WTC11 (cell line): ENCODE measurements at regions not wholly inside any gene's neighbourhood (a gene's known extent, or its start where the extent isn't known, plus 50 kb on each side); places are given as distances from the start of the nearest gene placed in this dataset.
"Not testable (repeated sequence)": the region's sequence is repeated elsewhere in the genome, so short reads cannot be mapped to it uniquely, and the experiment has no call there.

ENCODE experiments used
- ATAC-seq: fragments of 200-7000 bp; cut with Tn5 transposase; 2 replicates; pipeline ENCODE4 v1.10.0; 2021; ENCODE audit warnings: mild to moderate bottlenecking, moderate library complexity
- CTCF ChIA-PET: fragments of 300-600 bp; sonication (Branson Sonifier 250); formaldehyde crosslinking; loops from one replicate; lab custom pipeline; 2021; ENCODE audit warnings: antibody characterized with exemption; lab: Charles Lee
- POLR2A ChIA-PET: fragments of 350-600 bp; sonication (Branson Sonifier 250); formaldehyde crosslinking; loops from one replicate; lab custom pipeline; 2021; ENCODE audit warnings: antibody characterized with exemption; lab: Charles Lee
- DNase-seq: peaks from one replicate; pipeline ENCODE4 v3.0.0; 2021; ENCODE audit warnings: low spot score
- H3K27ac Mint-ChIP-seq: 2 replicates; pipeline ENCODE4 v1.8.0; 2021; ENCODE audit warnings: mixed read lengths
- H3K27me3 Mint-ChIP-seq: 2 replicates; pipeline ENCODE4 v1.8.0; 2021; ENCODE audit warnings: low read depth, mild to moderate bottlenecking, moderate library complexity, mixed read lengths
- H3K36me3 Mint-ChIP-seq: 2 replicates; pipeline ENCODE4 v1.8.0; 2021; ENCODE audit warnings: mixed read lengths
- H3K4me1 Mint-ChIP-seq: 2 replicates; pipeline ENCODE4 v1.8.0; 2022; ENCODE audit warnings: mixed read lengths
- H3K4me3 Mint-ChIP-seq: 2 replicates; pipeline ENCODE4 v1.8.0; 2021; ENCODE audit warnings: mild to moderate bottlenecking, moderate library complexity, mixed read lengths
- H3K9me3 Mint-ChIP-seq: 2 replicates; pipeline ENCODE4 v1.8.0; 2021; ENCODE audit warnings: mixed read lengths
- CBFB ChIP-seq: sonication (generic); formaldehyde crosslinking; IDR thresholded peaks from 2 replicates; pipeline ENCODE4 v1.8.1; 2022; ENCODE audit warnings: mild to moderate bottlenecking, low read depth, missing genetic modification reagents
- E2F4 ChIP-seq: sonication (generic); formaldehyde crosslinking; IDR thresholded peaks from 2 replicates; pipeline ENCODE4 v1.8.1; 2022; ENCODE audit warnings: low read depth, mild to moderate bottlenecking, moderate library complexity, missing genetic modification reagents, borderline replicate concordance
- GRHL2 ChIP-seq: fragments of 250-450 bp; sonication (Bioruptor Pico); IDR thresholded peaks from 2 replicates; pipeline ENCODE4 v1.8.0; 2022; ENCODE audit warnings: mild to moderate bottlenecking, moderate library complexity; ENCODE audit not compliant: insufficient replicate concordance, severe bottlenecking
- IRF1 ChIP-seq: sonication (generic); formaldehyde crosslinking; IDR thresholded peaks from 2 replicates; pipeline ENCODE4 v1.8.0; 2023; ENCODE audit warnings: missing genetic modification reagents
- JAZF1 ChIP-seq: fragments of 250-450 bp; sonication (Bioruptor Pico); IDR thresholded peaks from 2 replicates; pipeline ENCODE4 v1.9.0; 2021; ENCODE audit warnings: moderate library complexity, mild to moderate bottlenecking, inconsistent platforms
- NFATC4 ChIP-seq: fragments of 250-450 bp; sonication (Bioruptor Pico); IDR thresholded peaks from 2 replicates; pipeline ENCODE4 v1.9.0; 2021; ENCODE audit warnings: mild to moderate bottlenecking
- NR3C1 ChIP-seq: sonication (generic); formaldehyde crosslinking; conservative IDR thresholded peaks from 2 replicates; pipeline ENCODE4 v1.8.1; 2023; ENCODE audit warnings: low read depth, mild to moderate bottlenecking, missing genetic modification reagents
- PRDM15 ChIP-seq: sonication (generic); formaldehyde crosslinking; IDR thresholded peaks from 2 replicates; pipeline ENCODE4 v1.8.0; 2022; ENCODE audit warnings: missing genetic modification reagents
- PREB ChIP-seq: sonication (generic); formaldehyde crosslinking; IDR thresholded peaks from 2 replicates; pipeline ENCODE4 v1.8.1; 2022; ENCODE audit warnings: mild to moderate bottlenecking, missing genetic modification reagents, moderate library complexity, borderline replicate concordance
- RELA ChIP-seq: sonication (generic); formaldehyde crosslinking; IDR thresholded peaks from 2 replicates; pipeline ENCODE4 v1.8.1; 2022; ENCODE audit warnings: missing genetic modification reagents, mild to moderate bottlenecking, borderline replicate concordance
- USF2 ChIP-seq: sonication (generic); formaldehyde crosslinking; IDR thresholded peaks from 2 replicates; pipeline ENCODE4 v1.8.1; 2023; ENCODE audit warnings: mild to moderate bottlenecking, missing genetic modification reagents, moderate library complexity
- ZNF121 ChIP-seq: sonication (generic); formaldehyde crosslinking; IDR thresholded peaks from 2 replicates; pipeline ENCODE4 v1.8.0; 2023; ENCODE audit warnings: missing genetic modification reagents
- ZNF232 ChIP-seq: sonication (generic); formaldehyde crosslinking; IDR thresholded peaks from 2 replicates; pipeline ENCODE4 v1.8.0; 2022; ENCODE audit warnings: mild to moderate bottlenecking, missing genetic modification reagents
- ZSCAN18 ChIP-seq: fragments of 250-450 bp; sonication (Bioruptor Pico); IDR thresholded peaks from 2 replicates; pipeline ENCODE4 v2.1.2; 2022; ENCODE audit warnings: mild to moderate bottlenecking, moderate library complexity
- TF ChIP-seq, protein P1 (sequence below): sonication (generic); formaldehyde crosslinking; IDR thresholded peaks from 2 replicates; pipeline ENCODE4 v1.8.0; 2022; ENCODE audit warnings: mild to moderate bottlenecking, missing genetic modification reagents
- TF ChIP-seq, protein P2 (sequence below): fragments of 250-450 bp; sonication (Bioruptor Pico); IDR thresholded peaks from 2 replicates; pipeline ENCODE4 v1.9.0; 2021; ENCODE audit warnings: mild to moderate bottlenecking
- TF ChIP-seq, protein P3 (sequence below): sonication (generic); formaldehyde crosslinking; IDR thresholded peaks from 2 replicates; pipeline ENCODE4 v1.8.0; 2023; ENCODE audit warnings: missing genetic modification reagents, mild to moderate bottlenecking, borderline replicate concordance

DNA sequence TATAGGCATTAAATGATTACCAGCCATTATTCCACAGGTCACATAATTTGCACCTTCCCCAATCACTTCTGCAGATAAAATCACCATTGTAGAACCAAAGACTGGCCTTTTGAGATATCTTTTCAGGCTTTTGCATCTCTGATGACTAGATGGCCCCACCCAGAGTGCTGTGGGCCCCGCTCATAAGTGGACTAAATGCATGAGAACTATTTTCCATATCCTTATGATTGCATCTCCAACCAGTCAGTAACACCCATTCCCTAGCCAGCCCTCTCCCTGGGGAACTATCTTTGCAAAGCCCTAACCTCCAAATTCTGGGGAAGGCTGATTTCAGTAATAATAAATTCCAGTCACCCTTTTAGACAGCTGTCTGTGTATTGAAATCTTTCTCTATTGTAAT is 53.5 kb upstream of the CDH9 start:
- POLR2A ChIA-PET = no interaction called here
- no peak for TF ChIP-seq E2F4 (CRISPR knock-in tag)
- no peak for TF ChIP-seq JAZF1 (CRISPR knock-in tag)
- no peak for TF ChIP-seq GRHL2
- TF ChIP-seq, protein P1, sequence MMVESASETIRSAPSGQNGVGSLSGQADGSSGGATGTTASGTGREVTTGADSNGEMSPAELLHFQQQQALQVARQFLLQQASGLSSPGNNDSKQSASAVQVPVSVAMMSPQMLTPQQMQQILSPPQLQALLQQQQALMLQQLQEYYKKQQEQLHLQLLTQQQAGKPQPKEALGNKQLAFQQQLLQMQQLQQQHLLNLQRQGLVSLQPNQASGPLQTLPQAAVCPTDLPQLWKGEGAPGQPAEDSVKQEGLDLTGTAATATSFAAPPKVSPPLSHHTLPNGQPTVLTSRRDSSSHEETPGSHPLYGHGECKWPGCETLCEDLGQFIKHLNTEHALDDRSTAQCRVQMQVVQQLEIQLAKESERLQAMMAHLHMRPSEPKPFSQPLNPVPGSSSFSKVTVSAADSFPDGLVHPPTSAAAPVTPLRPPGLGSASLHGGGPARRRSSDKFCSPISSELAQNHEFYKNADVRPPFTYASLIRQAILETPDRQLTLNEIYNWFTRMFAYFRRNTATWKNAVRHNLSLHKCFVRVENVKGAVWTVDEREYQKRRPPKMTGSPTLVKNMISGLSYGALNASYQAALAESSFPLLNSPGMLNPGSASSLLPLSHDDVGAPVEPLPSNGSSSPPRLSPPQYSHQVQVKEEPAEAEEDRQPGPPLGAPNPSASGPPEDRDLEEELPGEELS (CRISPR knock-in tag) = no peak
- TF ChIP-seq PREB (CRISPR knock-in tag) = no peak
- TF ChIP-seq RELA (CRISPR knock-in tag) = no peak
- TF ChIP-seq IRF1 (CRISPR knock-in tag) = no peak
- no peak for TF ChIP-seq NFATC4 (CRISPR knock-in tag)
- TF ChIP-seq, protein P2, sequence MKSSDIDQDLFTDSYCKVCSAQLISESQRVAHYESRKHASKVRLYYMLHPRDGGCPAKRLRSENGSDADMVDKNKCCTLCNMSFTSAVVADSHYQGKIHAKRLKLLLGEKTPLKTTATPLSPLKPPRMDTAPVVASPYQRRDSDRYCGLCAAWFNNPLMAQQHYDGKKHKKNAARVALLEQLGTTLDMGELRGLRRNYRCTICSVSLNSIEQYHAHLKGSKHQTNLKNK (CRISPR knock-in tag) = no peak
- no peak for TF ChIP-seq NR3C1
- no peak for TF ChIP-seq ZNF232 (CRISPR knock-in tag)
- no peak for TF ChIP-seq ZNF121 (CRISPR knock-in tag)
- TF ChIP-seq, protein P3, sequence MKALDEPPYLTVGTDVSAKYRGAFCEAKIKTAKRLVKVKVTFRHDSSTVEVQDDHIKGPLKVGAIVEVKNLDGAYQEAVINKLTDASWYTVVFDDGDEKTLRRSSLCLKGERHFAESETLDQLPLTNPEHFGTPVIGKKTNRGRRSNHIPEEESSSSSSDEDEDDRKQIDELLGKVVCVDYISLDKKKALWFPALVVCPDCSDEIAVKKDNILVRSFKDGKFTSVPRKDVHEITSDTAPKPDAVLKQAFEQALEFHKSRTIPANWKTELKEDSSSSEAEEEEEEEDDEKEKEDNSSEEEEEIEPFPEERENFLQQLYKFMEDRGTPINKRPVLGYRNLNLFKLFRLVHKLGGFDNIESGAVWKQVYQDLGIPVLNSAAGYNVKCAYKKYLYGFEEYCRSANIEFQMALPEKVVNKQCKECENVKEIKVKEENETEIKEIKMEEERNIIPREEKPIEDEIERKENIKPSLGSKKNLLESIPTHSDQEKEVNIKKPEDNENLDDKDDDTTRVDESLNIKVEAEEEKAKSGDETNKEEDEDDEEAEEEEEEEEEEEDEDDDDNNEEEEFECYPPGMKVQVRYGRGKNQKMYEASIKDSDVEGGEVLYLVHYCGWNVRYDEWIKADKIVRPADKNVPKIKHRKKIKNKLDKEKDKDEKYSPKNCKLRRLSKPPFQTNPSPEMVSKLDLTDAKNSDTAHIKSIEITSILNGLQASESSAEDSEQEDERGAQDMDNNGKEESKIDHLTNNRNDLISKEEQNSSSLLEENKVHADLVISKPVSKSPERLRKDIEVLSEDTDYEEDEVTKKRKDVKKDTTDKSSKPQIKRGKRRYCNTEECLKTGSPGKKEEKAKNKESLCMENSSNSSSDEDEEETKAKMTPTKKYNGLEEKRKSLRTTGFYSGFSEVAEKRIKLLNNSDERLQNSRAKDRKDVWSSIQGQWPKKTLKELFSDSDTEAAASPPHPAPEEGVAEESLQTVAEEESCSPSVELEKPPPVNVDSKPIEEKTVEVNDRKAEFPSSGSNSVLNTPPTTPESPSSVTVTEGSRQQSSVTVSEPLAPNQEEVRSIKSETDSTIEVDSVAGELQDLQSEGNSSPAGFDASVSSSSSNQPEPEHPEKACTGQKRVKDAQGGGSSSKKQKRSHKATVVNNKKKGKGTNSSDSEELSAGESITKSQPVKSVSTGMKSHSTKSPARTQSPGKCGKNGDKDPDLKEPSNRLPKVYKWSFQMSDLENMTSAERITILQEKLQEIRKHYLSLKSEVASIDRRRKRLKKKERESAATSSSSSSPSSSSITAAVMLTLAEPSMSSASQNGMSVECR (CRISPR knock-in tag) = no peak
- no peak for TF ChIP-seq ZSCAN18 (CRISPR knock-in tag)
- no peak for TF ChIP-seq PRDM15 (CRISPR knock-in tag)
- TF ChIP-seq USF2 (CRISPR knock-in tag) = no peak
- no peak for TF ChIP-seq CBFB (CRISPR knock-in tag)
- no peak overlapping the region for H3K4me3 Mint-ChIP-seq
- H3K36me3 Mint-ChIP-seq = no peaks in the 10 kb centered on the region
- DNase-seq (no peak), ATAC-seq (no peak)
- H3K4me1 Mint-ChIP-seq = peaks cover 17% of the 10 kb centered on the region
- no peak overlapping the region for H3K27ac Mint-ChIP-seq
- CTCF ChIA-PET = no interaction called here
- no peaks in the 10 kb centered on the region for H3K27me3 Mint-ChIP-seq
- peaks cover 8% of the 10 kb centered on the region for H3K9me3 Mint-ChIP-seq

DNA sequence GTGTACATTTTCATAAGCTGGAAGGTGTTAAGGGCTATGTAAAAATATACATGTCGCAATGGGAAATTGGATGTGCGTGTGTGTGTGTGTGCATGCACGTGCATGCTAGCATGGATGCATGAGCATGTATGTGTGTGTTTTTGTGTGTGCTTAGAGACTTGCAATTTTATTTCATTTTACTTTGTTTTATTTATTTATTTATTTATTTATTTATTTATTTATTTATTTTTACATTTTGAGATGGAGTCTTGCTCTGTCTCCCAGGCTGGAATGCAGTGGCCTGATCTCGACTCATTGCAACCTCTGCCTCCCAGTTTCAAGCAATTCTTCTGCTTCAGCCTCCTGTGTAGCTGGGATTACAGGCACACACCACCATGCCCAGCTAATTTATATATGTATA is 50.4 kb upstream of the CDH9 start:
- H3K36me3 Mint-ChIP-seq = not testable (repeated sequence)

More for the DNA sequence above, 50.4 kb upstream of the CDH9 start:
- H3K27ac Mint-ChIP-seq, H3K4me3 Mint-ChIP-seq, H3K9me3 Mint-ChIP-seq, DNase-seq, CTCF ChIA-PET, ATAC-seq, H3K27me3 Mint-ChIP-seq, POLR2A ChIA-PET: not testable (repeated sequence)
- peaks cover 27% of the 10 kb centered on the region for H3K4me1 Mint-ChIP-seq
